ENCODE measurements at regions not wholly inside any gene's neighbourhood (a gene's known extent, or its start where the extent isn't known, plus 50 kb on each side); places are given as distances from the start of the nearest gene placed in this dataset.

DNA sequence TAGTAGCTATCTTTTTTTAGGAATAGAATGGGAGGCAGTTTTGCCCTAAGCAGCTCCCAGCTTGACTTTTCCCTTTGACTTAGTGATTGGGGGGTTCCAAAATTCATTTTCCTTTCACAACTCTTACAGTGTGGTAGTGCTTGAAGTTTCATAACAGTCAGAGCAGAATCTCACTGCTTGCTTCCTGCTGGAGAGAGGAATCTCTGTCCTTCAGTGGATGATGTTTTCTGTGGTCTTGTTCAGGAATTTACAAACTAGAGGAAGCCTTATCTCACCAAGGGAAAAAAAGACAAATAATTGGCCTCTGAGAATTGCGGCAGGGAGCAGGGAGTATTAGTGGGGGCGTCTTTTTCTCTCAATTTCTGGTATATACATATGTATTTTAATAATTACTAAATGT, 326.6 kb upstream of the C2CD4B start:
- Histone ChIP-seq H3K36me3 (no peaks in the 10 kb centered on the region), H3K4me3 (ENCODE audit: low read depth, low read length) (no peak overlapping the region), H3K9me3 (ENCODE audit: severe bottlenecking) (no peaks in the 10 kb centered on the region), H3K27ac (no peak overlapping the region), H3K27me3 (ENCODE audit: insufficient read depth, low read depth, severe bottlenecking) (no peaks in the 10 kb centered on the region)
- no peak for DNase-seq
- no peak for TF ChIP-seq CTCF (IDR thresholded peaks at IDR 0.05; ENCODE audit: low read depth, low read length)

DNA sequence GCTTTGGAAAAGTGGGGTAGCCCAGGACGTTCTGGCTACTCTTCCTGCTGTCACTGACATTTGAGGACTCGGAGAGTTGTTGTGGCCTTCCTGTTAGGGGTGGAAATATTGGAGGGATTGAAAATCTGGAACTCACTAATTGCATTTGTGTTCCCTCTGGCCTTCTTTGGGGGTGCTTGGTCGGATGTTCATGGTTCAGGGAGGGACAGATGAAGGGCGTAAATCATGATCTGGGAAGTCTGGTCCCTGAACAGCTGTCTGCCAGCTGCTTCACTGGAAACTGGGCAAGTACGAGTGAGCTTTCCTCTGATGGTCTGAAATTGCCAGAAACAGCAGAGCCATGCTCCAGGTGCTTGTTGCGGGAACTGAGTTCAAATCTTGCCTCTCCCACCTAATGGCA, 327.8 kb upstream of the C2CD4B start:
- Histone ChIP-seq H3K9me3 (ENCODE audit: severe bottlenecking) (no peaks in the 10 kb centered on the region), H3K27me3 (ENCODE audit: insufficient read depth, low read depth, severe bottlenecking) (no peaks in the 10 kb centered on the region), H3K4me3 (ENCODE audit: low read depth, low read length) (no peak overlapping the region), H3K36me3 (no peaks in the 10 kb centered on the region), H3K27ac (no peak overlapping the region)
- no peak for DNase-seq
- TF ChIP-seq CTCF (IDR thresholded peaks at IDR 0.05; ENCODE audit: low read depth, low read length): no peak

GRCh38 chr15:62494197-62494596, 329.1 kb upstream of the C2CD4B start:
- no peaks in the 10 kb centered on the region for H3K9me3 ChIP-seq (ENCODE audit: severe bottlenecking)
- H3K4me3 ChIP-seq (ENCODE audit: low read depth, low read length): no peak overlapping the region
- no peak for TF ChIP-seq CTCF (IDR thresholded peaks at IDR 0.05; ENCODE audit: low read depth, low read length)
- peak; percentile 45 for DNase-seq
- no peaks in the 10 kb centered on the region for H3K27me3 ChIP-seq (ENCODE audit: insufficient read depth, low read depth, severe bottlenecking)
- peak overlapping the region; percentile 54 for H3K27ac ChIP-seq
- H3K36me3 ChIP-seq: no peaks in the 10 kb centered on the region

- Histone ChIP-seq H3K4me3 (ENCODE audit: low read depth, low read length) (no peak overlapping the region), H3K9me3 (ENCODE audit: severe bottlenecking) (no peaks in the 10 kb centered on the region), H3K27me3 (ENCODE audit: insufficient read depth, low read depth, severe bottlenecking) (no peaks in the 10 kb centered on the region), H3K27ac (peak overlapping the region; percentile 45), H3K36me3 (no peaks in the 10 kb centered on the region)
- no peak for TF ChIP-seq CTCF (IDR thresholded peaks at IDR 0.05; ENCODE audit: low read depth, low read length)
- DNase-seq: peak; percentile 54
These were observed 330.9 kb upstream of the C2CD4B start for GRCh38 chr15:62495670-62496614.

DNA sequence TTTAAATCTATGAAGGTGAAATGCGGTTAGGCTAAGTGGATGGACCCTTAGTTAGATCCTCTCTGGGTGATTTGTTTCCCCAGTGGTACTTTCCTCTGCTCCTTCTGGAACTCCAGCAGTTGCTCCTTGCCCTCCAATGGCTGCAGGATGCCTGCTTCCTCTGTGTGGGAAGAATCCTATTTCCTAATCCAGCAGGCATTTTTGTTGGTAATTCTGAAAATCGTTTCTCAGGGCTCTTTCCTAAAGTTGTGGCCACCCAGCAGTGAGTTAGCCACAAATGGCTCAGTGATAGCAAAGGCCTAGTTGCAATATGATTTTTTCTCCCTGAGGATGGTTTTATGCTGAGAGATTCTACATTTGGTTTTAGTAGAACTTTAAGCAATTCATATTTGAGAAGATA, 332.3 kb upstream of the C2CD4B start:
- no peak for DNase-seq
- no peaks in the 10 kb centered on the region for H3K36me3 ChIP-seq
- no peak for TF ChIP-seq CTCF (IDR thresholded peaks at IDR 0.05; ENCODE audit: low read depth, low read length)
- no peaks in the 10 kb centered on the region for H3K27me3 ChIP-seq (ENCODE audit: insufficient read depth, low read depth, severe bottlenecking)
- no peak overlapping the region for H3K27ac ChIP-seq
- H3K9me3 ChIP-seq (ENCODE audit: severe bottlenecking): no peaks in the 10 kb centered on the region
- H3K4me3 ChIP-seq (ENCODE audit: low read depth, low read length): no peak overlapping the region

Measured in WERI-Rb-1 (cell line).